Aorta (tissue), 5 donors: ENCODE measurements at regions not wholly inside any gene's neighbourhood (a gene's known extent, or its start where the extent isn't known, plus 50 kb on each side); places are given as distances from the start of the nearest gene placed in this dataset.

ENCODE experiments used
- ATAC-seq: fragments of 200-7000 bp; cut with Tn5 transposase; one replicate; pipeline ENCODE4 v1.9.1; 2022; ENCODE audit warnings: moderate library complexity; ENCODE audit not compliant: low FRiP score
- DNase-seq, 2 donors: peaks; one replicate each; pipeline ENCODE4 v3.0.0-alpha.2; 2020
- H3K27ac ChIP-seq, 2 donors: one replicate each; pipeline ENCODE4 v1.5.1; 2013; ENCODE audit warnings: low read length in 2 of 2, mild to moderate bottlenecking in 2 of 2, moderate library complexity in 2 of 2, control low read depth in 1 of 2, inconsistent platforms in 1 of 2, low read depth in 1 of 2
- H3K27me3 ChIP-seq, 2 donors: one replicate each; pipeline ENCODE4 v1.6.1; 2013; ENCODE audit warnings: control low read depth in 1 of 2, low read length in 1 of 2, mild to moderate bottlenecking in 1 of 2, moderate library complexity in 1 of 2; ENCODE audit not compliant: insufficient read depth in 2 of 2, control insufficient read depth in 1 of 2
- H3K36me3 ChIP-seq, 2 donors: one replicate each; pipeline ENCODE4 v1.6.1; 2013; ENCODE audit warnings: control low read depth in 1 of 2, low read length in 1 of 2, mild to moderate bottlenecking in 1 of 2; ENCODE audit not compliant: insufficient read depth in 2 of 2, control insufficient read depth in 1 of 2
- H3K4me1 ChIP-seq, 2 donors: one replicate each; pipeline ENCODE4 v1.6.1; 2013; ENCODE audit warnings: low read length in 2 of 2, control low read depth in 1 of 2, mild to moderate bottlenecking in 1 of 2, moderate library complexity in 1 of 2; ENCODE audit not compliant: insufficient read depth in 2 of 2, control insufficient read depth in 1 of 2
- H3K4me3 ChIP-seq, 2 donors: one replicate each; pipeline ENCODE4 v1.5.1; 2013; ENCODE audit warnings: low read length in 2 of 2, control low read depth in 1 of 2, mild to moderate bottlenecking in 1 of 2
- H3K9me3 ChIP-seq: one replicate; pipeline ENCODE4 v1.6.1; 2013; ENCODE audit warnings: mild to moderate bottlenecking, low read length; ENCODE audit not compliant: control insufficient read depth
- WGBS, 2 donors: extraction: QIAGEN DNeasy Blood & Tissue Kit; methylation state at CpG; one replicate each; pipeline ENCODE4 v1.1.7; 2013; 5-methylcytosine and 5-hydroxymethylcytosine counted together
- intact Hi-C, 2 donors: fragments of 100-400 bp; cut with DNase I; formaldehyde crosslinking; loops; one replicate each; pipeline versions ENCODE4 v1.14.2 to v1.15.0; 2022
- donor health status: healthy with polysubstance abuse.
- donor health status: Bipolar disorder and iron deficiency.
- donor health status: DM: no; HTN: no; CAD: no.
- donor health status: DM: no; HTN: no; CAD: no.
- donor health status: DM: yes; HTN: yes; CAD: no.

- peaks cover 0 to 3% of the 10 kb centered on the region in 2 donors for H3K27me3 ChIP-seq
- H3K9me3 ChIP-seq, result no peaks in the 10 kb centered on the region
- no peaks in the 10 kb centered on the region for H3K4me1 ChIP-seq
- ATAC-seq, result peak; percentile 59
- no peak overlapping the region for H3K27ac ChIP-seq
- 31 to 43% methylated on average over 4 of the region's 4 CpGs for WGBS, 2 donors
- DNase-seq, result no peak
- no peak overlapping the region for H3K4me3 ChIP-seq
- no peaks in the 10 kb centered on the region for H3K36me3 ChIP-seq
- intact Hi-C loops, result no loop called here
These were observed 259.2 kb upstream of the NOVA1 start for GRCh38 chr14:26856876-26857518.

- H3K9me3 ChIP-seq, result no peaks in the 10 kb centered on the region
- H3K4me3 ChIP-seq, result no peak overlapping the region
- WGBS, 2 donors, result 52 to 55% methylated on average over 2 of the region's 2 CpGs
- H3K4me1 ChIP-seq, result no peaks in the 10 kb centered on the region
- H3K36me3 ChIP-seq, result no peaks in the 10 kb centered on the region
- no peak overlapping the region for H3K27ac ChIP-seq
- H3K27me3 ChIP-seq, result peaks cover 0 to 3% of the 10 kb centered on the region in 2 donors
- ATAC-seq, result no peak
- no peak for DNase-seq
- intact Hi-C loops, result no loop called here
These were observed 261.6 kb upstream of the NOVA1 start for GRCh38 chr14:26859483-26859882.

- Histone ChIP-seq H3K9me3 (no peaks in the 10 kb centered on the region), H3K27me3 (peaks cover 0 to 3% of the 10 kb centered on the region in 2 donors), H3K4me1 (no peaks in the 10 kb centered on the region), H3K36me3 (no peaks in the 10 kb centered on the region), H3K27ac (no peak overlapping the region), H3K4me3 (no peak overlapping the region)
- 76 to 84% methylated on average over 3 of the region's 3 CpGs for WGBS, 2 donors
- DNase-seq (no peak), ATAC-seq (no peak)
- intact Hi-C loops, result no loop called here
These were observed 262.3 kb upstream of the NOVA1 start for GRCh38 chr14:26860111-26860510.

- WGBS, 2 donors, result 78 to 81% methylated on average over 5 of the region's 5 CpGs
- H3K4me1 ChIP-seq, result no peaks in the 10 kb centered on the region
- no peak for ATAC-seq
- no peak for DNase-seq
- H3K4me3 ChIP-seq, result no peak overlapping the region
- intact Hi-C loops, result no loop called here
- H3K9me3 ChIP-seq, result no peaks in the 10 kb centered on the region
- H3K27ac ChIP-seq, result no peak overlapping the region
- no peaks in the 10 kb centered on the region for H3K36me3 ChIP-seq
- no peaks in the 10 kb centered on the region for H3K27me3 ChIP-seq
These were observed 265.9 kb upstream of the NOVA1 start for GRCh38 chr14:26863736-26864135.

- Histone ChIP-seq H3K4me3 (no peak overlapping the region), H3K27me3 (no peaks in the 10 kb centered on the region), H3K4me1 (no peaks in the 10 kb centered on the region), H3K36me3 (no peaks in the 10 kb centered on the region), H3K9me3 (no peaks in the 10 kb centered on the region), H3K27ac (no peak overlapping the region)
- WGBS, 2 donors, result 16 to 24% methylated on average over 1 of the region's 1 CpG
- DNase-seq, result no peak
- intact Hi-C loops, result no loop called here
- ATAC-seq, result no peak
These were observed 268.9 kb upstream of the NOVA1 start for GRCh38 chr14:26866721-26867120.

GRCh38 chr14:26867171-26867757 lies 269.4 kb upstream of the NOVA1 start:
- H3K27ac ChIP-seq, result no peak overlapping the region
- no peak for DNase-seq
- intact Hi-C loops, result no loop called here
- H3K4me3 ChIP-seq, result no peak overlapping the region
- no peaks in the 10 kb centered on the region for H3K36me3 ChIP-seq
- H3K4me1 ChIP-seq, result no peaks in the 10 kb centered on the region
- H3K9me3 ChIP-seq, result no peaks in the 10 kb centered on the region
- WGBS, 2 donors, result 13 to 17% methylated on average over 6 of the region's 6 CpGs
- ATAC-seq, result no peak
- H3K27me3 ChIP-seq, result no peaks in the 10 kb centered on the region

GRCh38 chr14:26870096-26870495 lies 272.3 kb upstream of the NOVA1 start:
- Histone ChIP-seq H3K4me1 (no peaks in the 10 kb centered on the region), H3K9me3 (no peaks in the 10 kb centered on the region), H3K27ac (no peak overlapping the region), H3K27me3 (no peaks in the 10 kb centered on the region), H3K36me3 (no peaks in the 10 kb centered on the region), H3K4me3 (no peak overlapping the region)
- 75 to 79% methylated on average over 2 of the region's 2 CpGs for WGBS, 2 donors
- no peak for DNase-seq
- intact Hi-C loops, result no loop called here
- no peak for ATAC-seq

- 22% methylated on average over 8 of the region's 8 CpGs for WGBS, 2 donors
- H3K4me1 ChIP-seq, result no peaks in the 10 kb centered on the region
- no peaks in the 10 kb centered on the region for H3K36me3 ChIP-seq
- intact Hi-C loops, result no loop called here
- H3K27ac ChIP-seq, result no peak overlapping the region
- ATAC-seq (no peak), DNase-seq (no peak)
- H3K4me3 ChIP-seq, result no peak overlapping the region
- H3K9me3 ChIP-seq, result no peaks in the 10 kb centered on the region
- H3K27me3 ChIP-seq, result no peaks in the 10 kb centered on the region
These were observed 273.1 kb upstream of the NOVA1 start for GRCh38 chr14:26870722-26871617.
